Fibroblast of skin of back (primary cell): ENCODE measurements at regions not wholly inside any gene's neighbourhood (a gene's known extent, or its start where the extent isn't known, plus 50 kb on each side); places are given as distances from the start of the nearest gene placed in this dataset.
"Not testable (repeated sequence)": the region's sequence is repeated elsewhere in the genome, so short reads cannot be mapped to it uniquely, and the experiment has no call there.

Source experiments
- DNase-seq: peaks from one replicate; pipeline ENCODE4 v3.0.0-alpha.2; 2013

DNA sequence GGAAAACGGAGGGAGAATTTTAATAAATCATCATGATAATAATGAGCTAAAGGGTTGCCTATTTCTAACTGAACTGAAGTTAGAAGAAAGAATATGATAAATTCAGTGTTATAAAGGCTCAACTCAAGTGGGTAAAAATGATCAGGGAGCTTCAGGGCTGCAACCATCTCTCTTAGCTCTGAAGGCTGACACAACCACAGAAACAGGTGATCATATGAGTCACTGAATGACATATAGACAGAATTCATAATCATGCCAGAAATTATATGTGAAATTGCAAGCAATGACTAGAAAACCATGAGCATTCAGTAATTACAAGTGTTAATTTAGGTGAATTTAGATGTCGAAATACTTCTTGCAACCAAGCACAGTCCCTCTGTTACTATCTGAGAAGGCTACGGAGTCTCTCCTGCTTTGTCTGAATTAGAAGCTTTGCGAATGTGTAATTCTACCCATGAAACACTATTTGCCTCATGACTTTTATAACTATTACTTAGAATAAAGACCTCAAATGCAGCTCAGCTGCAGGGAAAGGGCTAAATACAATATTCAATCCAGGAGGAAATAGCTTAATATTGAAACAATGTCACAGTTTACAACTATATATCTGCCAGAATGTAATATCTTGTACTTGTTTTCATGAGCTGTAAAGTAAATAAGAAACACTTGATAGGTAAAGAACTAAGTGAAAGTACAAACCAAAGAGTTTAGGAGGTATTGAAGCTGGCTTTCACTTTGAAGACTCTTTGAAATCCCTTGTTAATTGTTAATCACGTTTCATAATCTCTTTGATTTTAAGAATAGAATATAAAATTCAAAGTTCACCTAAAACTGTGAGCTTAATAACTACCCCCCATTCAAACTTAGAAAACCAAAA lies 1972.6 kb downstream of the ARAP2 start:
- no peak for DNase-seq

DNA sequence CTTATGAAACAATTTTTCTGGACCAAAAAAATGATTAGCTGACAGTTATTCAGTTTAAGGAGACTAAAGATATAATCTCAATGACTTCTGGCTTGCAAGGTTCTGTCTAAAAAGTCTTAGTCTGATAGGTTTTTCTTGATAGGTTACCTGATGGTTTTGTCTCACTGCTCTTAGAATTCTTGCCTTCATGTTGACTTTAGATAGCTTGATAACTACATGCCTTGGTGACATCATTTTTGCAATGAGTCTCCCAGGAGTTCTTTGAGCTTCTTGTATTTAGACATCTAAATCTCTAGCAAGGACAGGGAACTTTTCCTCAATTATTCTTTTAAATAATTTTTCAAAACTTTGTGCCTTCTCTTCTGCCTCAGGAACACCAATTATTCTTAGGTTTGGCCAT lies 1965.3 kb downstream of the ARAP2 start:
- DNase-seq = no peak

DNA sequence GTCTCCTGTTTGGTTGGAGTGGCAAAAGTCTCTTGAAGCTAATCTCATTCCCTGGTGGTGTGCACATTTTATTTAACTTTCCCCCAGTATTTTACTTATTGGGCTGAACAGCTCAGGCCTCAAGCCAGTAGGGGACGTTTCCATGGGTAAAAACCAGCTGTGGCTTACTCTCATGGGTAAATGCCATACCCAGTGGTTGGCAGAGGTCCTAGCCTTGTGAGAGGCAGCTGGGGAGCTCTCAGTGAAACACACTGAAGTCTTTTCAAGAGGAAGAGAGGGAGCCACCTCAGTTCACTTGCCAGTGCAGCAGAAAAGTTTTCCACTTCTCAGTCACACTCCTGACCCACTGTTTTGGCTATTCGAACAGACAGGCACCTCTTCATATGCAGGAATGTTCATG lies 1964.2 kb downstream of the ARAP2 start:
- no peak for DNase-seq

DNA sequence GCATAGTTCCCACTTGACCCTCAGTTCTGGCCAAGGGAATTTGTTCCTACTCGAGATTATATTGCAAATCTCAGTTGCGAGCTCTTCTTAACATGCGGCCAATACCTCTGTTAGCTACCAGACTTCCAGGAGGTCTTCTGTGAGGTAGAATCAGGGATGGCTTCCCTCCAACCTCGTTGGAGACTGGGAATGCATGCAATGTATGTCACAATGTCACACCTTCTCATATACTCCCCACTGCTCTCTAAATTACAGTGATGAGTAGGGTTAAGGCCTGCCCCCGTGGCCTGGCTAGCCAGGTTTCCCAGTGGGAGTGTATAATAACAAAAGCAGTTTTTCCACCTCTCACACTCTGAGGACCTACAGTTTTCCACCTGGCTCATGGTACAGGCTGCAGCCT lies 1962.5 kb downstream of the ARAP2 start:
- no peak for DNase-seq

DNA sequence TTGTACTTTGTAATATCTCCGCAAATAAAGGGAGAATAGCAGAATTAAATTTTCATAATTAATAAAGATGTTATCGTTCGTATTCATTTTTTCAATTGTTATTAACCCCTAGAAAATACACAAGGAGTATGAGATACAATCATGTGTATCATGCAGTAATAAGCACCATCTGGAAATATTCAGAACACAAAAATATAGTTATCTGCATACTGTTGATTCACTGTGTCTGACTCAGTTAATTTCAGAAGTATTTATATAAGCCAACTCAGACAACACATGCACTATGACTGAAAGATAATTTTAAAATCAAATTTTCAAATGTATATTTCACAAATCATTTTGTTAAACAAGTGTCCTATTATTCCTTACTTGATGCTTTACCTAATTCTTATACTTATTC lies 1954.8 kb downstream of the ARAP2 start:
- peak; percentile 12 for DNase-seq

DNA sequence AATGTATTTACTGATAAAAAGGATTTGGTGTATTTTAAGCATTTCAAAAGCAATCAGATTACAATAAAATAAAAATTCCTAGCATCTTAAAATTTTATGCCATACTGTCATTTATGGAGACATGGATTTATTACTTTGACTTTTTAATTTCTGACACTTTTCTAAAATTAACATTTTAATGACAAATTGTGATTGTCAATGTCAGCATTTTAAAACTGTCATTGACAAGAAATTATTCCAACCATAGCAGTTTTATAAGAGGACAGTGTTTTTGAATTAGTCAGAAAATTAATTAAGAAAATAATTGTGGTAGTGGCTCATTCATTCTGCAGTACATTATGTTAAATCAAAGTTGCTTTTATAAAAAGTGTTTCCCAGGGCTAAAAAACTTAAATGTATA lies 1954.4 kb downstream of the ARAP2 start:
- no peak for DNase-seq

DNA sequence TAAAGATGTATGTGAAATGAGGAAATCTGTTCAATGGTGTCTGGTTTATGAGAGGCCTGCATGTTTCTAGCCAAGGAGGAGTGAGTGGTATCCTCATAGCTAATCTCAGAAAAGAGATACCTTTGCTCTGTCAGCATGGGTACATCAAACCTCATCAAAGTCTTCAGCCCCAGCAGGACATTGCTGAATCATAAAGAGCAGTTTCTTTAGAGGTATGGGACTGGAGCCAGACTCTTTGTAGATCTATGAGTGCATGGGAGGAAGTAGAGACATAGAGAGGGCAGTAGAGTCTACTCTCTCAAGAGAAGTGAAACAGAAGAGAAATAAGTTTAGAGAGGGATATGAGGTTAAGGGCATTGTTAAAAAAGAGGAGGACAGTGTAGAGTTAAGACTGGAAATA lies 1950.9 kb downstream of the ARAP2 start:
- no peak for DNase-seq

DNA sequence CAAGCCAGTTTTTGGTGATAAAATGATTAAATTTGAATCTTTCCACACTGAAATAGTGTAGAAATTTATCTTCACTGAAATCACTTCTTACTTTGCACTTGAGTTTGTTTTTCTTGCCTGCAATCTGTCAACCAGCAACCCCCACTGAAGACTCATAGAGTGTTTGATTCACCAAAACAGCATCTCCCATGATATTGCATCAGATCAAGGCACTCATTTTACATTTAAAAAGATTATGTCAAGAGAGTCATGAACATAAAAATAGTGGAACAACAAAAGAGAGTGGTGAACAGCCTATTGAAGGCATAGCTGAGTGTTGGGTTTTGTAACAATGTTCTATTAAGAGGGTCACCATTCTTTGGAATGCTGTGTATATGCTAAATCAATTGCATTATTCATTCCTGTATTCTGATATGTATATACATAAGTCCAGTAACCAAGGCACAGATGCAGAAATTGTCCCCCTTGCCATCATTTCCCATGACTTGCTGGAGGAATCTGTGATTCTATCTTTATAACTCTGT lies 1934.9 kb downstream of the ARAP2 start:
- peak; percentile 7 for DNase-seq

DNA sequence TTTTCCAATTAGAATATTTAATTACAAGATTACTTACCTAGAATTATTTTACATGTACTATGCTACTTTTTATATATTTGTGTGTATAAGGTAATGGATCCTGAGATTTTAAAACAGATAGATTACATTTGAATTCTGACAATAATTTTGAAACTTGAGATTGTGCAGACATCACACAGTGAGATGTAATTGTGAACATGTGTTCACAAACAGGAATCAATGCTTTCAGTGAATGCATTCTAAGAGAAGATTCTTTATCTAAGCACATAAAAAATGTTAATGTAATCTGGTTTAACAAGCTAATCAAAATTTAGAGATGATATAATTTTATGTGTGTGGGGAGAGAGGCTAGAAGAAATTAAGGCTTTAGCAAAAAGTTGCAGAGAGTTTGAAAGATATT lies 1925.5 kb downstream of the ARAP2 start:
- no peak for DNase-seq

DNA sequence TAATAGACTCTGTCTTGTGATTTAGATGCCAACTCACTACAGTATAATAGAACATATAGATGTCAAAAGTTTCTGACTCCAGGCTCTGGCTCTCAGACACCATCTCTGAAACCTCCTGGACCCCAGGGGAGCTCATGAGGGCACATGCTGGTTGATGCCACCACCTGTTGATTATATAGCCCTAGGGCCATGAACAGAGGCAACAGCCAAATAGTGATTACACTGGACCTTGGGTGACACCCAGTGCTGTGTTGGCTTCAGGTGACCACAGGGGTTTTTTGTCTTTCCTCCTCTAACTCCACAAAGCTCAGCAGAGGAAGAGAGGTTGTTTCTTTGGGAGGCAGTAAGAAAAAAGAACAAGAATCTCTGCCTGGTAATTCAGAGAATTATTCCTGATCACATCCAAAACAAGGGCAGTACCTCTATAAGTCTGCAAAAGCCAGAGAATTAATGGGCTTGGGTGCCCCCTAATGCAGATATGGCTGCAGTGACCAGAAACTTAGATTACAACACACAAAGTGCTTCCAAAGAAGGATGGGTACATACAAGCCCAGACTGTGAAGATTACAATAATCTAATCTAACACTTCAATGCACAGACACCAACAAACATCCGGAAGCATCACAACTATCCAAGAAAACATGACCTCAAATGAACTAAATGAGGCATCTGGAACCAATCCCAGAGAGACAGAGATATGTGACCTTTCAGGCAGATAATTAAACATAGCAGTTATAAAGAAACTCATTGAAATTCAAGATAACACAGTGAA lies 1920.6 kb downstream of the ARAP2 start:
- peak; percentile 6 for DNase-seq

DNA sequence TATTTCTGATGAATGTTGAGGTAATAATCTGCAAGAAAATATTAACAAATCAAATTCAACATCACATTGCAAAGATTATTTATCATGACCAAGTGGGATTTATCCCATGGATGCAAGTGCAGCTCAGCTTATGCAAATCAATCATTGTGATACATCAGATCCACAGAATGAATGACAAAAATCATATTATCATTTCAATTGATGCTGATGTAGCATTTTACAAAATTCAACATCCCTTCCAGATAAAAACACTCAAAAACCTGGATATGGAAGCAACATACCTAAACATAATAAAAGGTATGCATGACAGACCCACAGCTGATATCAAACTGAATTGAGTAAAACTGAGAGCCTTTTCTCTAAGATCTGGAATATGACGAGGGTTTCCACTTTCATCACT lies 1915.4 kb downstream of the ARAP2 start:
- no peak for DNase-seq

DNA sequence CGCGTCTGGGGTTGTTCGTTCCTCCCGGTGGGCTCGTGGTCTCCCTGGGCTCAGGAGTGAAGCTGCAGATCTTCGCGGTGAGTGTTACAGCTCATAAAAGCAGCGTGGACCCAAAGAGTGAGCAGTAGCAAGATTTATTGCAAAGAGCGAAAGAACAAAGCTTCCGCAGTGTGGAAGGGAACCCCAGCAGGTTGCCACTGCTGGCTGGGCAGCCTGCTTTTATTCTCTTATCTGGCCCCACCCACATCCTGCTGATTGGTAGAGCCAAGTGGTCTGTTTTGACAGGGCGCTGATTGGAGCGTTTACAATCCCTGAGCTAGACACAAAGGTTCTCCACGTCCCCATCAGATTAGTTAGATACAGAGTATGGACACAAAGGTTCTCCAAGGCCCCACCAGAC lies 1909.2 kb downstream of the ARAP2 start:
- DNase-seq = not testable (repeated sequence)

DNA sequence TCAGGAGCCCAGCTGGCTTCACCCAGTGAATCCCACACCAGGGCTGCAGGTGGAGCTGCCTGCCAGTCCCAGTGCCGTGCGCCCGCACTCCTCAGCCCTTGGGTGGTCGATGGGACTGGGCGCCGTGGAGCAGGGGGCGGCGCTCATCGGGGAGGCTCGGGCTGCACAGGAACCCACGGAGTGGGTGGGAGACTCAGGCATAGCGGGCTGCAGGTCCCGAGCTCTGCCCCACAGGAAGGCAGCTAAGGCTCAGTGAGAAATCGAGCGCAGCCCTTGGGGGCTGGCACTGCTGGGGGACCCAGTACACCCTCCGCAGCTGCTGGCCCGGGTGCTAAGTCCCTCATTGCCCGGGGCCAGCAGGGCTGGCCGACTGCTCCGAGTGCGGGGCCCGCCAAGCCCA lies 1908.8 kb downstream of the ARAP2 start:
- not testable (repeated sequence) for DNase-seq

DNA sequence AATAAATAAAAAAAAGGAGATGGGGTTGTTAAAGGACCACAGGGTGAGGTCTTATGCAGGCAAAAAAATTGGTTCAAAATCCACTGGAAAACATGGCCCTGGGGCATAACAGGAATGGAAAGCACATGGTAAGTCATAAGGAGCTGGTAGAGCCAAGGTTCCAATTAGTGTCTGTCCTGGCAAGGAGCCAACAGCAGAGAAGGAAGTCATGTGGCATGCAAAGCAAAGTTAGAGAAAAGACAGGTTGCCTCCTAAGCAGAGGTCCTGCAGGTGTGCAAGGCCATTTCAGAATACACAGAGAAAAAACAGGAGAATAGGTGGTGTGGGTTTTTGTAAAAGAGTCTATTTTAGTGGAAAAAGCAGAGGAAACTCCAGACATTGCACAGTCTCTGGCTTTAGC lies 1881.7 kb downstream of the ARAP2 start:
- no peak for DNase-seq

DNA sequence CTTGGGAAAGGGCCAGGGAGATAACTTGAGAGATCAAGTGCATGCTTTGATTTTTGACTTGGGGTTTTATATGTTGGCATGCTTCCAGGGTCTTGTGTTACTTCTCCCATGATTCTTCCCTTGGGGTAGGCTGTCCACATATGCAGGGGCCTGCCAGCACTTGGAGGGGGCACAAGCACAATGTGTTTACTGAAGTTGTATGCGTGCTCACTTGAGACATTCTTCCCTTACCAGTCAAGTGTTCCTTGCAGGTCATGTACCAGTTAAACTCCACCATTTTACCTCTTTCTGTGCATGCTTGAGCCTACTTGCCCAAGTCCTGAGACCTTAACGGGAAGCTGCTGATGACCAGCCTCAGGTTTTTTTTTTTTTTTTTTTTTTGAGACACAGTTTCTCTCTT lies 1880.5 kb downstream of the ARAP2 start:
- DNase-seq = no peak

DNA sequence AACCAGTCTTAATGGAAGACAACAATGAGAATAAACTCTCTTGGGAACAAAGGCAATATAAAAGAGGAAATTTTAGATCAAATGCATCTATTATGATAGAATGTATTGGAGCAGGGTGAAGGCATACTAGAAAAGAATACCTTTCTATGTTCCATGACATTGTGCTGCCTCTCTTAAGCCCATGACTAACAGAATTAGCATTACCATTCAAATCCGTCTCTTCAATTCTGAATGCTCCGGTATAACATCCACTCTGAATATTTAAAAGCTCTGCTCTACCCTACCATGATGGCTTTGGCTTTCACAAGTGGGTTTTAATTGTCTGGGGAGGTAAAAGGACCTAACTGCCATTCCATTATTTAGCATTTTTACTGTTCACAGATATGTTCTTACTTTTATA lies 1878.4 kb downstream of the ARAP2 start:
- DNase-seq = no peak

DNA sequence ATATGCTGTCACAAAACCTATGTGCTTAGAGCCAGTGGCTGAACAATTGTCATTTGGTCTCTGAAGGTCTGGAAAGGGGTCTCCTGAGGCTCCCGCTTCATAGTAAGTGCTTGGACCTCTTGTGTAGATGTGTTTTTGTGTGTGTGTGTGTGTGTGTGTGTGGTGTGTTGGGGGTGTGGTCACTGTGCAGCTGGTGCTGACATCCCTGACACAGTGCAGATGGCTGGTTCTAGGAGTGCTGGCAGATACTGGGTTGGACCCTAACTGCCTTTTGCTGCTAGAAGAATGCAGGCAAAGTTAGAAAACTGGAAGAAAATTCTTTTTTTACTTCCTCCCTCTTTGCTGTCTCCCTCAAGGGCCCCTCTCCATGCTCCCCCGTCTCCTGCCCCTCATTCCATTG lies 1872.6 kb downstream of the ARAP2 start:
- DNase-seq = no peak

DNA sequence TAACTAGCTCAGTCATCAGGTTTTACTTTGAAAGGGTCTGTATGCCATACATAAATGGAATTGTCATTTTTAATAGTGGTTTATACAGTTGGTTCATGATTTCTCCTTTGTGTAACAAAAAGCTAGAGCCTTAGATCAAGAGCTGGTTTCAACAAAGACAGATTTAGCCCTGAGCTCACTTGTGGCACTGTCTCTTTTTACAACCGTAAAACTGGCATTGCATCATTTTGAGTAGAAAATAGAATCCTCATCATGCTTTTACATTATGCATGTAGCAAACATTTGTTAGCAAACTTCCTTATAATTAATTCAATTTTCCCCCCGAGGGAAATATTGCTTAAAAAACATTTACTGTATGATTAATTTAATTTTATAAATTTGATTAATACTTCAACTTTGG lies 1871.5 kb downstream of the ARAP2 start:
- DNase-seq = no peak

DNA sequence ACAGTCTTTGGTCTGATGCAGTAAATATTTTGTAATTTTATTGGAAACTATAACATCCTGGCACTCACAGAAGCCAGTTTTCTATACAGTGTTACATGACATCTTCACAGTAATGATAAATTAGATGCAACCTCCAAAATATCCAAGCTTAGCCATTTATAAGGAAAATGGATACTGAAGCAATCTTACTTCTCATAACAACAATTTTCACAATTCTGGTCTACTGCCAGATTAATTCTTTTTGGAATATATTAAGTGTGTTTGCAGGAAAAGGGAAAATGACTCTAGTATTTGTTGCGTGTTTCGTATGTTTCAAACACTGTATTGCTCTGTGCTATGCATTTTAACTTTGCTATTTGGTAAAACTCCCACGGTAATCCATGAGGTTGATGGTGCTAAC lies 1870.9 kb downstream of the ARAP2 start:
- DNase-seq = no peak

DNA sequence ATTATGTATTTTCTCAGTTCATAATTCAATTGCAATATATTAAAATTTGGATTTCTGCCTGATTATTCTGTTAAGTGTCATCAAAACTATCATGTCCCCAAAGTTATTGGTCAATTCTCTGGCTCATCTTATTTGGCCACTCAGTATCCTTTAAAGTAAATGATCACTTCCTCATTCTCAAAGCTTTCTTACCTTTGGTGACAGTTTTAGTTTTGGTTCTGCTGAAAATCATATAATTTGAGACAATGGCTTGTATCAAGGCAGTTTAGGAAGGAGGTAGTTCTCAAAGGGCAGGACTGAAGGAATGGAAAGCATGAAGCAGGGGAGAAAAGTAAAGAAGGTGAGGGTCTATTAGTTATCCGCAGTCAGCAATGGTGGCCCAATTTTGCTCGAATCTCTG lies 1832.1 kb downstream of the ARAP2 start:
- no peak for DNase-seq

DNA sequence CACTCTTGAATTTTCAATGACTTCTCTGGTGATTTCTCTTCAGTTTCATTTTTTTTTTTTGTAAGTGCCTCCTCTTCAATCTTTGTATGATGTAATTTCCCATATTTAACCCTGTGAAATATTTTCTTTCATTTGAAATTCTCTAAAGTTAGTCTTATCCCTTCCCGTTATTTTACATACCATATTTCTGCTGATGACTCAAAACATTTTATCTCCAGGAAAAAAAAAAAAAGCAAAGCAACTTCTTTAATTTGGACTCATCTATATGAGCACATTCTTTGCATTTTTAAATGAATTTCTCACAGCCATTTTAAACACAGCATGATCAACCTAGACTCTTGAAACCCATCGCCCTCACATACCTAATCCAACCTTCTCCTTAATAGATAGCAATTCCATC lies 1831.4 kb downstream of the ARAP2 start:
- DNase-seq = peak; percentile 75

DNA sequence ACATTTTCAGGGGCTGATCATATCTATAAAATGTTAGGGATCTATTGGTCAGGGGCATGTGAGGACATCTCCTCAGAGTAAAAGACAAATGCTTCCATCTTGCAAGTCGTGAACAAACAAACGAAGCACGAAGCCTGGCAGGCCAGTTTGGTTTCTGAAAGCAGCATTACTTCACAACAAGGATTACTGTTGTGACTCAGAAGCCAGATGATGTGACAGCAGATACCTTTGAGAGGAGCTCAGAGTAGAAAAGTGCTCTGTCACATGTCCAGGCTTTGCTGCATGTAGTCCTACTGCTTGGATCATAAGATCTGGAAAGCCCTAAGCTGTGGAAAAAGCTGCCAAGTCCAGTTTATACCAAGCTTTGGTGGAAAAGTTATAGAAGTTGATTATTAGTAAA lies 1827.2 kb downstream of the ARAP2 start:
- DNase-seq = peak; percentile 2

DNA sequence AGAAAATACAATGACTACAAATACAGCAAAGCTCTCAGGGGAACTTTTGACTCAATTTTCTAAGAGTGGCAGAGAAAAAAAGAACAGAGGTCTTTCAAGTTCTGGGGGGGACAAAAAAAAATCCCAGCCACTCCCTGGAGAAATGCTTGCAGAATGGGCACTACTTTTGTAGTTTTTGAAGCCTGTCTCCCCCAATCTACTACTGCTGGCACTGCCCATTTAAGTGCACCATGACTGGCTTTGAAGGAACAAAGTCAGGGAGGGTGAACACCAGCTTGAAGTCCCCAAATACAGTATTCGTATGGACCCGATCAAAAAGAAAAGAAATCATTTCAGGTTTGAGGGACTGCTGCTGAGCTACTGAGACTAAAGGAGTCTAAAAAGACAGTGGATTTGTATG lies 1824.4 kb downstream of the ARAP2 start:
- DNase-seq = no peak
